Prostate gland (tissue), 2 donors: ENCODE measurements at regions not wholly inside any gene's neighbourhood (a gene's known extent, or its start where the extent isn't known, plus 50 kb on each side); places are given as distances from the start of the nearest gene placed in this dataset.

Source experiments
- DNase-seq: peaks from one replicate; pipeline ENCODE4 v3.0.0-alpha.2; 2019; ENCODE audit warnings: low spot score
- H3K27ac ChIP-seq, 2 donors: fragments of 200-600 bp; sonication (generic); 2 replicates each; pipeline ENCODE4 v1.5.1; 2017 to 2019
- H3K27me3 ChIP-seq: fragments of 200-600 bp; sonication (generic); replicated peaks from 2 replicates; pipeline ENCODE4 v1.5.1; 2019; ENCODE audit not compliant: insufficient read depth
- H3K36me3 ChIP-seq, 2 donors: fragments of 200-600 bp; sonication (generic); 1 replicate in 1 of 2; 2 replicates in 1 of 2; pipeline versions ENCODE4 v1.5.1 to v1.8.1; 2017 to 2019
- H3K4me1 ChIP-seq: fragments of 200-600 bp; sonication (generic); replicated peaks from 2 replicates; pipeline ENCODE4 v1.5.1; 2019
- H3K4me3 ChIP-seq, 2 donors: fragments of 200-600 bp; sonication (generic); 2 replicates each; pipeline ENCODE4 v1.5.1; 2017 to 2019
- H3K9me3 ChIP-seq: fragments of 200-600 bp; sonication (generic); 2 replicates; pipeline ENCODE4 v1.5.1; 2017
- POLR2A ChIP-seq: fragments of 450-650 bp; IDR thresholded peaks from one replicate; pipeline ENCODE4 v1.6.1; 2016; ENCODE audit warnings: antibody characterized with exemption, mild to moderate bottlenecking
- POLR2AphosphoS5 ChIP-seq: sonication (generic); formaldehyde crosslinking; IDR thresholded peaks from one replicate; pipeline ENCODE4 v1.6.1; 2017; ENCODE audit warnings: antibody characterized with exemption
- WGBS: methylation state at CpG from one replicate; pipeline ENCODE4 v1.1.5; 2018; 5-methylcytosine and 5-hydroxymethylcytosine counted together
- intact Hi-C: fragments of 100-400 bp; cut with DNase I; formaldehyde crosslinking; loops from one replicate; pipeline ENCODE4 v1.14.2; 2022
- TF ChIP-seq, protein P1 (sequence below), 4 experiments: fragments of 200-600 bp in 2 of 4; fragments of 450-650 bp in 2 of 4; sonication (generic) in 2 of 4; IDR thresholded peaks; 1 replicate in 3 of 4; 2 replicates in 1 of 4; pipeline ENCODE4 v1.5.1; 2016 to 2019; ENCODE audit warnings: antibody characterized with exemption in 4 of 4, mild to moderate bottlenecking in 2 of 4, moderate library complexity in 2 of 4

DNA sequence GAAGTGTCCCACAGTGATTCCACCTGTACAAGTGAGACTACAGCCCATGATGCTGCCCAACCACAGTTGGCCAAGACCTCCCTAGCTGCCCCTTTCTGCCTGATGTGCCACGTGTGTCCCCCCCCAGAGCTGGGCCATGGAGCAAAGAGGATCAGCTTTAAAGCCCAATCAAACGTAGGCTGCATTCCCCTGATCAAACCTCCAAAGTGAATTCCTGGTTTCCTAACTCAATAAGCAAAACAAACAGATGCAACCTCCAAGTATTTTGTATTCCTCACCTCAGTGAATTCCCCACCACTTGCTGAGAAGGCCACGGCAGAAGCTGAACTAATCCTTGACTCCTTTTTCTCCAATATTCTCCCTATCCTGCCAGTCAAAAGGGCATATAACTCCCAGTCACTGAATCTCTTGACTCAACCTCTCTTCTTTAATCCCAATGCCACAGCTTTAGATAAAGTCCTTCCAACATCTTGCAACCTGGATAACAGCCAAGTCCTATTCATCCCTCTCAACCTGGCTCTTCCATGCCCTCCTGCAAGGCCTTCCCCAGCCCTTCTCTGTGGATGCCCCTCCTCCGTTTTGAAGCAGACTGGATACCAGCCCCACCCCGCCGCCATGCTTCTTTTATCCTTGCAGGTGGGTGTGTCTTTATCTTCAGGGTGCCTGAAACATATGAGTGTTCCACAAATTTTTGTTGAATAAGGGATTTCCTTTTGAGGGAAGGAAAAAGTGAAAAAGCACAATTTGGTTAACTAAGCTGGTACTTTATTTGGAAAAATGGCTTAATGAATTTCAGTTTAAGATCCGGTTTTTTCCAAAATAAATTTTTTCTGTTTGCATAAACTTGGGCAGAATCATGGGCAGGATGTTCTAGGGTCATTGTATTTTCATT is 285.2 kb upstream of the MKLN1 start:
- WGBS: 78% methylated on average over 7 of the region's 7 CpGs
- no peaks in the 10 kb centered on the region for H3K9me3 ChIP-seq
- no peak overlapping the region for H3K4me3 ChIP-seq
- no peaks in the 10 kb centered on the region for H3K27me3 ChIP-seq
- DNase-seq: no peak
- H3K27ac ChIP-seq: no peak overlapping the region
- intact Hi-C loops: loop anchor here (5.0 kb wide), 2 partner anchors 40 to 145 kb away; no protein-coding TSS in a partner anchor
- peaks cover 2% of the 10 kb centered on the region for H3K4me1 ChIP-seq
- TF ChIP-seq POLR2AphosphoS5: no peak
- TF ChIP-seq, protein P1, sequence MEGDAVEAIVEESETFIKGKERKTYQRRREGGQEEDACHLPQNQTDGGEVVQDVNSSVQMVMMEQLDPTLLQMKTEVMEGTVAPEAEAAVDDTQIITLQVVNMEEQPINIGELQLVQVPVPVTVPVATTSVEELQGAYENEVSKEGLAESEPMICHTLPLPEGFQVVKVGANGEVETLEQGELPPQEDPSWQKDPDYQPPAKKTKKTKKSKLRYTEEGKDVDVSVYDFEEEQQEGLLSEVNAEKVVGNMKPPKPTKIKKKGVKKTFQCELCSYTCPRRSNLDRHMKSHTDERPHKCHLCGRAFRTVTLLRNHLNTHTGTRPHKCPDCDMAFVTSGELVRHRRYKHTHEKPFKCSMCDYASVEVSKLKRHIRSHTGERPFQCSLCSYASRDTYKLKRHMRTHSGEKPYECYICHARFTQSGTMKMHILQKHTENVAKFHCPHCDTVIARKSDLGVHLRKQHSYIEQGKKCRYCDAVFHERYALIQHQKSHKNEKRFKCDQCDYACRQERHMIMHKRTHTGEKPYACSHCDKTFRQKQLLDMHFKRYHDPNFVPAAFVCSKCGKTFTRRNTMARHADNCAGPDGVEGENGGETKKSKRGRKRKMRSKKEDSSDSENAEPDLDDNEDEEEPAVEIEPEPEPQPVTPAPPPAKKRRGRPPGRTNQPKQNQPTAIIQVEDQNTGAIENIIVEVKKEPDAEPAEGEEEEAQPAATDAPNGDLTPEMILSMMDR (IDR thresholded peaks at IDR 0.05): no peak
- TF ChIP-seq POLR2A: no peak
- H3K36me3 ChIP-seq: no peaks in the 10 kb centered on the region

GRCh38 chr7:131045526-131045925 is 282.1 kb upstream of the MKLN1 start:
- H3K27me3 ChIP-seq: no peaks in the 10 kb centered on the region
- H3K36me3 ChIP-seq: no peaks in the 10 kb centered on the region
- intact Hi-C loops: no loop called here
- no peak overlapping the region for H3K4me3 ChIP-seq
- TF ChIP-seq POLR2AphosphoS5: no peak
- TF ChIP-seq POLR2A: no peak
- TF ChIP-seq, protein P1 (IDR thresholded peaks at IDR 0.05): no peak
- no peak for DNase-seq
- H3K27ac ChIP-seq: no peak overlapping the region
- no peaks in the 10 kb centered on the region for H3K9me3 ChIP-seq
- peaks cover 10% of the 10 kb centered on the region for H3K4me1 ChIP-seq
- 93% methylated on average over 1 of the region's 1 CpG for WGBS

DNA sequence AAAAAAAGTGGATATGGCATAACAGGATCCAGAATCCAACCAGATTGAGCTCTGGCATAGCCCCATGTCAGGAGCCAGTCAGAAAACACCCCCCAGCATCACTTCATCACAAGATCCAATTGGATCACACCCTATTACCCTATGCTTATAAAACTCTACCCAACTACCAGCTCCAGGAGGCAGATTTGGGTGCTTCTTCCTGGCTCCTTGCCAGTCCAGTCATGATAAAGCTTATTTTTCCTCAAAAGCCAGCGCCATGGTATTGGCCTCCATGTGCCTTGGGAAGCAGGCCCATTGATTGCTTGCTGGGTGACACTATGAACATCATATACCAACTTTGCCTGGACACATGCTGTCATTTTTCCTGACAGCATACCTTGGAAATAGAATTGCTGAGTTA is 281.4 kb upstream of the MKLN1 start:
- Histone ChIP-seq H3K4me1 (peaks cover 10% of the 10 kb centered on the region), H3K27ac (peak overlapping the region in 1 of 2 donors; percentile 74), H3K9me3 (no peaks in the 10 kb centered on the region), H3K27me3 (no peaks in the 10 kb centered on the region), H3K4me3 (no peak overlapping the region), H3K36me3 (no peaks in the 10 kb centered on the region)
- intact Hi-C loops: no loop called here
- WGBS: 88% methylated on average over 1 of the region's 1 CpG
- TF ChIP-seq, protein P1 (IDR thresholded peaks at IDR 0.05): no peak
- TF ChIP-seq POLR2A: no peak
- TF ChIP-seq POLR2AphosphoS5: no peak
- DNase-seq: no peak

- no peaks in the 10 kb centered on the region for H3K9me3 ChIP-seq
- TF ChIP-seq POLR2A (no peak), POLR2AphosphoS5 (peak; percentile 78)
- TF ChIP-seq, protein P1 (IDR thresholded peaks at IDR 0.05): no peak
- no peaks in the 10 kb centered on the region for H3K27me3 ChIP-seq
- 49% methylated on average over 2 of the region's 2 CpGs for WGBS
- no peaks in the 10 kb centered on the region for H3K36me3 ChIP-seq
- H3K4me3 ChIP-seq: no peak overlapping the region
- DNase-seq: no peak
- H3K27ac ChIP-seq: peak overlapping the region; percentile 64 to 74
- intact Hi-C loops: no loop called here
- peaks cover 15% of the 10 kb centered on the region for H3K4me1 ChIP-seq
Measured at GRCh38 chr7:131047651-131048304, 279.9 kb upstream of the MKLN1 start.
